ENCODE measurements at regions not wholly inside any gene's neighbourhood (a gene's known extent, or its start where the extent isn't known, plus 50 kb on each side); places are given as distances from the start of the nearest gene placed in this dataset.

GRCh38 chr20:52914870-52915269 is 57.3 kb upstream of the TSHZ2 start:
- no peak for TF ChIP-seq CTCF (IDR thresholded peaks at IDR 0.05)
- no peak for TF ChIP-seq POLR2AphosphoS5 (IDR thresholded peaks at IDR 0.05)
- TF ChIP-seq POLR2A (IDR thresholded peaks at IDR 0.05), result no peak
- no peak for TF ChIP-seq EP300 (IDR thresholded peaks at IDR 0.05)
